Lung (tissue), 11 donors: ENCODE measurements at regions not wholly inside any gene's neighbourhood (a gene's known extent, or its start where the extent isn't known, plus 50 kb on each side); places are given as distances from the start of the nearest gene placed in this dataset.

Experiments
- ATAC-seq: fragments of 200-7000 bp; cut with Tn5 transposase; one replicate; pipeline ENCODE4 v1.9.1; 2020; ENCODE audit warnings: moderate number of reproducible peaks; ENCODE audit not compliant: insufficient read depth, low FRiP score
- DNase-seq, 3 donors: peaks; one replicate each; pipeline ENCODE4 v3.0.0-alpha.2; 2013 to 2017
- H3K27ac ChIP-seq, 2 donors: one replicate each; pipeline ENCODE4 v1.5.1; 2013; ENCODE audit warnings: mild to moderate bottlenecking in 2 of 2, moderate library complexity in 2 of 2, control low read depth in 1 of 2, inconsistent platforms in 1 of 2, low read depth in 1 of 2, low read length in 1 of 2
- H3K27me3 ChIP-seq, 3 donors: one replicate each; pipeline ENCODE4 v1.5.1; 2013; ENCODE audit warnings: low read length in 2 of 3; ENCODE audit not compliant: control insufficient read depth in 3 of 3, insufficient read depth in 3 of 3
- H3K36me3 ChIP-seq, 4 donors: one replicate each; pipeline ENCODE4 v1.5.1; 2013; ENCODE audit warnings: low read length in 4 of 4, mild to moderate bottlenecking in 1 of 4, moderate library complexity in 1 of 4; ENCODE audit not compliant: control insufficient read depth in 4 of 4, insufficient read depth in 4 of 4
- H3K4me1 ChIP-seq, 5 donors: one replicate each; pipeline ENCODE4 v1.5.1; 2013; ENCODE audit warnings: low read length in 5 of 5, mild to moderate bottlenecking in 2 of 5, moderate library complexity in 1 of 5; ENCODE audit not compliant: control insufficient read depth in 5 of 5, insufficient read depth in 5 of 5
- H3K4me3 ChIP-seq: one replicate; pipeline ENCODE4 v1.5.1; 2013; ENCODE audit warnings: mild to moderate bottlenecking, control low read depth, moderate library complexity
- H3K9ac ChIP-seq, 2 donors: one replicate each; pipeline ENCODE4 v1.5.1; 2013; ENCODE audit warnings: low read length in 2 of 2, control low read depth in 1 of 2; ENCODE audit not compliant: insufficient read depth in 1 of 2
- H3K9me3 ChIP-seq, 4 donors: one replicate each; pipeline ENCODE4 v1.5.1; 2013; ENCODE audit warnings: low read length in 3 of 4, mild to moderate bottlenecking in 1 of 4, moderate library complexity in 1 of 4; ENCODE audit not compliant: control insufficient read depth in 4 of 4, insufficient read depth in 3 of 4
- CTCF ChIP-seq: IDR thresholded peaks from 2 replicates; pipeline ENCODE4 v1.5.1; 2012; ENCODE audit warnings: mild to moderate bottlenecking; ENCODE audit errors: control extremely low read depth, extremely low read depth
- WGBS, 2 donors: extraction: QIAGEN DNeasy Blood & Tissue Kit; methylation state at CpG; one replicate each; pipeline ENCODE4 v1.1.7; 2013; 5-methylcytosine and 5-hydroxymethylcytosine counted together
- donor health status: control.
- donor health status: control.
- donor health status: Bipolar disorder and iron deficiency.
- donor health status: healthy.
- donor health status: DM: yes; HTN: yes; CAD: no.

GRCh38 chr13:80708791-80709190 is 367.9 kb upstream of the SPRY2 start:
- Histone ChIP-seq H3K36me3 (no peaks in the 10 kb centered on the region), H3K27ac (no peak overlapping the region), H3K4me1 (peaks cover 0 to 3% (median 0%) of the 10 kb centered on the region in 5 donors), H3K9me3 (peaks cover 0 to 6% (median 0%) of the 10 kb centered on the region in 4 donors), H3K4me3 (no peak overlapping the region), H3K9ac (no peak overlapping the region), H3K27me3 (no peaks in the 10 kb centered on the region)
- no peak for ATAC-seq
- no peak for DNase-seq
- no peak for TF ChIP-seq CTCF

DNA sequence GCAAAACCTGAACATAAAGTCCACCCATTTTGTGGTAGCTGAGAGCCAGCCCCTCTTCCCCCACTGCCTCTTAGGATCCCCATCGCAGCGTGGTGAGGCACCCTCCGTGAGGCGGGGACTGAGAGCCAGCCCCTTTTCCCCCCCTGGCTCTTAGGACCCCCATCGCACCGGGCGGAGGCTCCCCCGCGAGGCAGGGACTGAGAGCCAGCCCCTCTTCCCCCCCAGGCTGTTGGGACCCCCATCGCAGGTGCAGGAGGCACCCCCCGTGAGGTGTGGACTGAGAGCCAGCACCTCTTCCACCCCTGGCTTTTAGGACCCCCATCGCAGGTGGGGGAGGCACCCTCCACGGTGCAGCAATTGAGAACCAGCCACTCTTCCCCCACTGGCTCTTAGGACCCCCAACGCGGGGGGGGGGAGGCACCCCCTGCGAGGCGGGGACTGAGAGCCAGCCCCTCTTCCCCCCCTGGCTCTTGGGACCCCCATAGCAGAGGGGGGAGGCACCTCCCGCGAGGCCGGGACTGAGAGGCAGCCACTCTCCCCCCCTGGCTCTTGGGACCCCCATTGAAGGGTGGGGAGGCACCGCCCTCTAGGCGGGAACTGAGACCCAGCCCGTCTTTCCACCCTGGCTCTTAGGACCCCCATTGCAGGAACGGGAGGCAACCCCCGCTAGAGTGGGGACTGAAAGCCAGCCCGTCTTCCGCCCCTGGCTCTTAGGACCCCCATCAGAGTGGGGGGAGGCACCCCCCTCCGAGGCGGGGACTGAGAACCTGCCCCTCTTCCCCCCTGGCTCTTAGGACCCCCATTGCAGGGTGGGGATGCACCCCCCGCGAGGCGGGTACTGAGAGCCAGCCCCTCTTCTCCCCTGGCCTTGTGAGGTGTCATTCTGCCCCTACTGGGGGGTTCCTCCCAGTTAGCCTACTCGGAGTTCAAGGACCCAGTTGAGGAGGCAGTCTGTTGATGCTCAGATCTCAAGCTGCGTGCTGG is 366.4 kb upstream of the SPRY2 start:
- TF ChIP-seq CTCF, result no peak
- Histone ChIP-seq H3K27ac (no peak overlapping the region), H3K4me1 (peaks cover 0 to 3% (median 0%) of the 10 kb centered on the region in 5 donors), H3K4me3 (no peak overlapping the region), H3K27me3 (no peaks in the 10 kb centered on the region), H3K9ac (no peak overlapping the region), H3K36me3 (no peaks in the 10 kb centered on the region), H3K9me3 (peaks cover 0 to 1% (median 0%) of the 10 kb centered on the region in 4 donors)
- WGBS, 2 donors, result 91 to 94% methylated on average over 28 to 34 of the region's 34 CpGs
- DNase-seq (no peak), ATAC-seq (no peak)

DNA sequence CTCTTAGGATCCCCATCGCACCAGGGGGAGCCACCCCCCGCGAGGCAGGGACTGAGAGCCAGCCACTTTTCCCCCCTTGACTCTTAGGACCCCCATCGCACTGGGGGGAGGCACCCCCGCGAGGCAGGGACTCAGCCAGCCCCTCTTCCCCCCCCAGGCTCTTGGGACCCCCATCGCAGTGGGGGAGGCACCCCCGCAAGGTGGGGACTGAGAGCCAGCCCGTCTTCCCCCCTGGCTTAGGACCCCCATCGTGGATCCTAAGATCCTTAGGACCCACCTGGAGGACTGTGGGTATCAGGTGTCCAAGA is 365.2 kb upstream of the SPRY2 start:
- WGBS, 2 donors, result 96% methylated on average over 4 to 10 of the region's 10 CpGs
- H3K36me3 ChIP-seq, result no peaks in the 10 kb centered on the region
- H3K4me3 ChIP-seq, result no peak overlapping the region
- H3K9me3 ChIP-seq, result peaks cover 0 to 1% (median 0%) of the 10 kb centered on the region in 4 donors
- DNase-seq, result no peak
- H3K27me3 ChIP-seq, result no peaks in the 10 kb centered on the region
- H3K9ac ChIP-seq, result no peak overlapping the region
- H3K4me1 ChIP-seq, result peaks cover 0 to 3% (median 0%) of the 10 kb centered on the region in 5 donors
- H3K27ac ChIP-seq, result no peak overlapping the region
- ATAC-seq, result no peak
- TF ChIP-seq CTCF, result no peak
